ENCODE measurements at regions not wholly inside any gene's neighbourhood (a gene's known extent, or its start where the extent isn't known, plus 50 kb on each side); places are given as distances from the start of the nearest gene placed in this dataset.

DNA sequence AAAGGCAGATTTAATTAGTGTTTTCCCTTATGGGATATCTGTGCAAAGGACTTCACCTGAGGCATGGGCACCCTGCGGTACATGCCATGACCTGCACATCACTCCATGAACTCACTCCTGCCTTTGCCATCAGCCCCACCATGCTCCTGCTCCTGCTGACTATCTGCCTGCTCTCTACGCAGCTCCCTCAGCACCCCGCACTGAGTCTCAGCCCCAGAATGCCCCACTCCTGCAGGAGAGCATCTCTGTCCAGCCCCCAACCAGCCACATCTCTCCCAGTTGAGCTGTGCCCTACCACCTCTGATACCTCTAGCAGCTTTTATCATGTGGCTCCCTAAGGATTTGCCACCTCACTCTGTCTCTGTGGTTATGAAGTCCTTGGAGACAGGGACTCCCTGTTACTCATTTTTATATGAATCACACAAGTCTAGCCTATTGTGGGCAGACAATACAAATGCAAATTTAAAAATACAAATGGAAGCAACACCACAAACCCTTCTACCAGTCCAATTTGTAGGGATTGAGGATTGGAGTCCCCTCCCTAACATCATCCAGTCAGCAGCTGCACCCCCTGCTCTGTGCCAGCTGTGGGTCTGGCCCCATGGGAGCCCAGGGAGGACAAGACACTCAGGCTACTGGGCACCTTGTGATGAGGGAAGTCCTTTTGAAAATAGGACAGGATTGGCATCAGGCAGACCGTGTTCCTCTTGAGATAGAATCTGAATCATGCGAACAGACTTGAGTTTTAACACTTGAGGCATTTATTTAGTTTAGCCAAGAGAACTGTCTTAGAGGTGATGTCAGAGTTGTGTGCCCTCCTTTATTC lies 689.6 kb upstream of the HS6ST1 start:
- TF ChIP-seq, protein P1, sequence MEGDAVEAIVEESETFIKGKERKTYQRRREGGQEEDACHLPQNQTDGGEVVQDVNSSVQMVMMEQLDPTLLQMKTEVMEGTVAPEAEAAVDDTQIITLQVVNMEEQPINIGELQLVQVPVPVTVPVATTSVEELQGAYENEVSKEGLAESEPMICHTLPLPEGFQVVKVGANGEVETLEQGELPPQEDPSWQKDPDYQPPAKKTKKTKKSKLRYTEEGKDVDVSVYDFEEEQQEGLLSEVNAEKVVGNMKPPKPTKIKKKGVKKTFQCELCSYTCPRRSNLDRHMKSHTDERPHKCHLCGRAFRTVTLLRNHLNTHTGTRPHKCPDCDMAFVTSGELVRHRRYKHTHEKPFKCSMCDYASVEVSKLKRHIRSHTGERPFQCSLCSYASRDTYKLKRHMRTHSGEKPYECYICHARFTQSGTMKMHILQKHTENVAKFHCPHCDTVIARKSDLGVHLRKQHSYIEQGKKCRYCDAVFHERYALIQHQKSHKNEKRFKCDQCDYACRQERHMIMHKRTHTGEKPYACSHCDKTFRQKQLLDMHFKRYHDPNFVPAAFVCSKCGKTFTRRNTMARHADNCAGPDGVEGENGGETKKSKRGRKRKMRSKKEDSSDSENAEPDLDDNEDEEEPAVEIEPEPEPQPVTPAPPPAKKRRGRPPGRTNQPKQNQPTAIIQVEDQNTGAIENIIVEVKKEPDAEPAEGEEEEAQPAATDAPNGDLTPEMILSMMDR (conservative IDR thresholded peaks at IDR 0.05) = no peak
- TF ChIP-seq EZH2 (IDR thresholded peaks at IDR 0.05; ENCODE audit: low read depth) = no peak
